ENCODE measurements at regions not wholly inside any gene's neighbourhood (a gene's known extent, or its start where the extent isn't known, plus 50 kb on each side); places are given as distances from the start of the nearest gene placed in this dataset.

DNA sequence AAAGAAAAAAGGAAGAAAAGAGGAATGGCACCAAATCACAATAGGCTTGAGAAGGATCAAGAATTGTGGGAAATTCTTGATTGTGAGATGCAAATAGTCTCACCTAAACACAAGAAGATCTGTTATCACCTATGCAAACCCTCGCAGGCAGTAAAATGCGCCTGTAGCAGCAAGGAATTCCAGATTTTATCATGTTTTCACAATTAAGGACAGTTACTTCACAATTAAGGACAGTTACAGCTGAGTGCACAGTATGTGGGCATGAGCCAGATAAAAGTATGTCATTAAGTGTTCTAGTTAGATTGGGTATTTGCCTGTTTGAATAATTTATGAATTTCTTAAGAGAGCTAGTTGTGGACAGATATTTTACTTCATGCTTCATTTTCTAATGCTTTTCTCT is 336.2 kb downstream of the CDC14C start:
- no peak for DNase-seq

DNA sequence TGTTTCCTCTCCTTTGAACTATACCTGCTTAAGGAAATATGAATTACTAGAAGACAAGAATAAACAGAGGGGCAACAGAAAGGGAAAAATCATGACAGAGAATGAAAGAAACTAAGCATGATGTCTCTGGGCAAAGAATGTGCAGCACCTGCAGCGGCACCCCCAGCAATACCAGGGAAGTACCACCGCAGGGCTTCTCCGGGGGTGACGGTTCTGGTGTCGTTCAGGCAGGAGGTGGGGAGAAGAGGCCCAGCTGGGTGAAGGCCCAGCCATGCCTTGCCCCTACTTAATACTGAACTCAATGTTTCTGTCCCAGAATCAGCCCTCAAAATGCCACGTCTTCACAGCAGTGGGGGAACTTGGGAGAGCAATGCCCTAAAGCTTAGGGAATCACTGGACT is 337.6 kb downstream of the CDC14C start:
- no peak for DNase-seq

- no peak for DNase-seq
Measured at GRCh38 chr7:49264530-49264929, 340.2 kb downstream of the CDC14C start.

- DNase-seq = no peak
Measured at GRCh38 chr7:49273897-49274296, 349.6 kb downstream of the CDC14C start.

GRCh38 chr7:49279891-49280290 is 355.5 kb downstream of the CDC14C start:
- no peak for DNase-seq

DNA sequence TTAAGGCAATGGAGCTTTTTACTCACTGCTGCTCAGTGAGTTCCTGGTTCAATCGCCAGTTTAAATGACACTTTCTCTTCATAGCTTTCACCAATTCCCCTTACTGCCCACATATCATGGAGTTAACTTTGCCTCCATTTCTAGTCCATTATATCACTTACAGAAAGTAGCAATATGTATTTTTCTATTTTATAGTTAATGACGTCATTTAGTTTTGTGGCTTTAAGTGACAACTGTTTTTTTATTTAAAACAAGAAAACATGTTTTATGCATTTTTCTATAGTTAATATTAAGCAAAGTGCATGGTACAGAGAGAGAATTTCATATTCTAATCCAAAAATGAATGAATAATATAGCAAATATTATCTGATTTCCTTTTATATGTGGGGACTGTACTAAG is 363.3 kb downstream of the CDC14C start:
- DNase-seq = no peak

GRCh38 chr7:49294611-49295010 is 370.3 kb downstream of the CDC14C start:
- no peak for DNase-seq

DNA sequence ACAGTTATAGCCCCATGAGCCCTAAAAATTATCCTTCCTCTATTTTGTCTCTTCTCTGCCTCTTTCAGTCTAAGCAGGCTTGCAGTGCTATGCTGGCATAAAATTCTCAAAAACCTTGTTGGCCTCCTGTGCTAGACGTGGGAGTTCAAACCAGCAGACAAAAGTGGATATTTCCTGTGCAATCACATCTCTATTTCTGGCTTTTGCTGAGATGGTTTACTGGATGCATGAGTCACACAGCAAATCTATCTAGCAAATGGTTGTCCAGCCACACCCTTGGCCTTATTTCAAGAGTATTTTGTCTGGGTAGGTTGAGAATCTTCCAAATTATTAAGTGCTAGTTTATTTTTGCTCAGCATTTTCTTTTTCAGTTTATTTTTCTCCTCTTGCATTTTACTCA is 370.8 kb downstream of the CDC14C start:
- DNase-seq = no peak

DNA sequence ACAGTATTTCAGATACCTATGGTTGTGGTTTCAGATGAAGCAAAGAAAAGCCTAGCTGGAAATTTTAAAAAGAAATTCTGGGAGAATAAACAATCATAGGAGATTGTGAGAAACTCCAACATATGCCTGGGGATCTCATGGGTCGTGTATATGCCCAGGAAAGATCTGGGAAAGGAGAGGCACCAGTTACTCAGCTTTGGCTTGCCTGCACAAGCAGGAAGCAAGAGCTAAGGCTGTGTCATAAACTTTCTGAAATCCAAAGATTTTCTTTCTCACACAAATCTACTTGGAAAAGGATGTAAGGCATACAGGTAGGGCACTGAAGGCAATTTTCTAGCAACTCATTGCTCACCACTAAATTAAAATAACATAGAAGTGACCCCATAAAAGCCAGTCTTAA is 373.6 kb downstream of the CDC14C start:
- DNase-seq = no peak

DNA sequence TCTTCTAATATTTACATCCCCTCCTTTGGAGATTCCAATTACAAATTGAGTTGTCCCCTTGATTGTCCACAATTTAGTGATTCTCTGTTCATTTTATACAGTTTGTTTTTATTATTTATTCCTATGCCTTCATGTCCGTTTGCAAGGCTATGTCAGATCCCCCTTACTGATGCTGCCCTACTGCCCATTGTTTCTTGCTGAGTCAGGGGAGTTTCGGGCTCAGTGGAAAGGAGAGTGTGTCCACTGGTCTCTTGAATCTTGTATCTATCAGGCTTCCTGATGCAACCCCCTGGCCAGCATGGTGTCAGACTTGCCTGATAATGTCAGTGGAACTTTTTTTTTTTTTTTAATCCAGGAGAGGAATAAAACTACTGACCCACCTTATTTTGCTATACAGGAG is 384.4 kb downstream of the CDC14C start:
- DNase-seq = no peak

- no peak for DNase-seq
Measured at GRCh38 chr7:49320083-49320482, 395.7 kb downstream of the CDC14C start.

DNA sequence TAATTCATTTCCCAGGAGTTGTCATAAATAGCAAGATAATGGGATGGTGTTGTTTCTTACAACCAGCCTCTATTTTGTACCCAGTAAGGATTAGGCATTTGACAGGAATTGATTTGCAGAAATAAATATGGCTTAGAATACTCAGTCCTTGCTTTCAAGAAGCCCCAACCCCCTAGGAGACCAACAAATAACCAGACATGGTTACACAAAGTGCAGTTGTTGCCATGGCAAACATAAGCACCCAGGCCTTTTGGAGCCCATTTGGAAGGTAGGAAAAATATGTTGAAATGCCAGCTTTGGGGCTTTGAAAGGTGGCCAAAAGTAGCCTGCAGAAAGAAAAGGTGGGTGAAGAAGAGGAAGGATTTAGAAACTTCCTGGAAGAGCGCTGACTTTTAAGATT is 397.5 kb downstream of the CDC14C start:
- no peak for DNase-seq

- DNase-seq = no peak
Measured at GRCh38 chr7:49322476-49322875, 398.1 kb downstream of the CDC14C start.

DNA sequence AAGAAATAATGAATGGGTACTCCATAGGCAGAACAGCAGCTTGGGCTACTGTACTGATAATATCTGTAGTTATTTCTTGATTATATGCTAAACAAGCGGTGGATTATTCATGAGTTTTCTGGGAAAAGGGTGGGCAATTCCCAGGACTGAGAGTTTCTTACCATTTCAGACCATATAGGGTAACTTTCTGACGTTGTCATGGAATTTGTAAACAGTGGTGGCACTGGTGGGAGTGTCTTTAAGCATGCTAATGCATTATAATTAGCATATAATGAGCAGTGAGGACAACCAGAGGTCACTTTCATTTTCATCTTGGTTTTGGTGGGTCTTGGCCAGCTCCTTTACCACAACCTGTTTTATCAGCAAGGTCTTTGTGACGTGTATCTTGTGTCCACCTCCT is 399.7 kb downstream of the CDC14C start:
- DNase-seq = no peak

DNA sequence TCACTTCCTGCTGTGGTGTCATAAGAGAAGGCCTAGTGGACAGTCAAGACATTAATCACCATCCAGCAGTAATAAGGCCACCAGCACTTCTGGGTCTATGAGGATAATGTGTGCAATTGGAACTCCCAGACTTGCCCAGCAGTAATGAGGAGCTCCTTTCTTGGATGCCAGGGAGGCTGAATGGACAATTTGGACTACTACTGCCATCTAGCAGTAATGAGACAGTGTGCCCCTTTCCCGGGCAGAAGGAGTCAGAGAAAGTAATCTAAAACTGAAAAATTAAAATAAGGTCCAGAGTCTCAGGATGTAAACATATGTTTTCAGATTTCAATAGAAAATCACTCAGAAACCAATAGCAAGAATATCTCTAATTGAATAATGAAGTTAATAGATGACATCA is 400.4 kb downstream of the CDC14C start:
- peak in 1 of 2 experiments; percentile 2 for DNase-seq

GRCh38 chr7:49325571-49325970 is 401.2 kb downstream of the CDC14C start:
- DNase-seq = no peak

GRCh38 chr7:49327155-49327554 is 402.8 kb downstream of the CDC14C start:
- DNase-seq = no peak

DNA sequence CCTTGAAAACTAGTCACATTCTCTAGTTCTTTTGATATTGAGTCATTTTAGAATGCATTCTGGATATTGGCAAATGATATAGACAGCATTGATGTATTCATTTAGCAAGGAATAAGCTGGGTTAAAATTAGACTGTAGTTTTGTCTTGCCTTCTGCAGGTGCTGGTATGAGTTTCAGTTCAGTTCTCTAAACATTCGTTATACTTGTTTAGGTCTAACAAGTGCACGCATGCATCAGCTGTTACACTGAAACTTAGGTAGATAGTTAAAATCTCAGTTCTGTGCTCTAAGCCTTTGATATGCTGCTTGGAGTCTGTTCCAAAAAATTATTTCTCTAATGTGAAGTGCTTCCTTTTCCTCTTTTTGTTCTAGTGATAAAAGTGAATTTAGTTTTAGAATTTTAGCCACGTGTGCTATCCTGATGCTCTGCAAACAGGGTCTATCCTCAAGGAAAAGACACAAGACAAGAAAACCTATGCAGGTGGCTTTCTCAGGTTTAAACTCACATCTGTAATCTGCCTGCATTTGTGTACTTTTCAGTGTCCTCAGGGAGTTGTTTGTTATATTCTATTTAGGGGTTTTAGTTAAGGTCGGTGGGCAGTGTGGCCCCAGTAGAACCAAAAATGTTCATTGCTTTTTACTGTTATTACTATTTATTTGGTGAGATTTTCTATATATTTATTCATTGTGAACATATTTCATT is 409.0 kb downstream of the CDC14C start:
- no peak for DNase-seq

DNA sequence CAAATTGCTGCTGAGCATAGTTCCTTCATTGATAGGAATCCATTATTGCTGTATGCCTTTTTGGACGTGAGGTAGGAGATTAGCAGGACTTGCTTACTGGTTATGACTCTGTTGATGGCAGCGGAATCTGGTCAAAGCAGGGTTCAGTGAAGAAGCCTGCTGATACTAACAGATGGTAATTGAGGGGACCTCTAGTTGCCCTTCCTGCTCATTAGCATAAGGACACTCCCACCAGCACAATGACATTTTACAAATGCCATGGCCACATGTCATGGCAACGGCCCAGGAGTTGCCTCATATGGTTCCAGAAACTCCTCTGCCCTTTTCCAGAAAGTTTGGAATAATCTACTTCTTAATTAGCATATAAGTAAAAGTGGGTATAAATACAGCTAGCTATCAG is 417.5 kb downstream of the CDC14C start:
- no peak for DNase-seq

- no peak for DNase-seq
Measured at GRCh38 chr7:49344556-49344955, 420.2 kb downstream of the CDC14C start.

DNA sequence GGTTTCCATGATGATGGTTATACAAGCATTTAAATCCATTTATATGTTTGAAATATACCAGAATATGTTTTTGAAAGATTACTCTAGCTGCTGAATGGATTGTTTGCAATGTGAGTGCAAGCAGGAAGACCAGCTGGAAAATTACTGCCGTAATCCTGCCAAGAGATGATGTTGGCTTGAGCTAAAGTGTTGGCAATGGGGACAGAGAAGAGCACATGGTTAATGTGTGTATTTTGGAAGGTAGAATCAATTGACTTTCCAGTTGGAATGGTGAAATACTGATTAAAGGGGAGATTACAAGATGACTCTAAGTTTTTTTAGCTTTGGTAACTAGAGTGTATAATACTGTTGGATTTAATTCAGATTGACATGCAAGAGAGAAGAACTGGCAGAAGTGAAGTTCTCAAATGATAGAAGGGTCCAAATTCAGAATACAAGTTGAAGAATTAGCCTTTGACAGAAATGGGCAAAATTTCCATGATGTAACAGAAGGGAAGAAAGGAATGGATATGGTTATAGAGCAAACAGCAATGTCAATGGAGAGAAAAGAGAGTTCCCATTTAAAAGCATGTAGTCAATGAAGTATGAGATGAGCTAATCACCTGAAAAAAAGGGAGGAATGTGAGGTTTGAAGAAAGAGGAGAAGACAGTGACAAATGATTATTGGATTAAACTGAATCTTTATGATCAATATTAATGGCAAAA is 422.0 kb downstream of the CDC14C start:
- DNase-seq = no peak

DNA sequence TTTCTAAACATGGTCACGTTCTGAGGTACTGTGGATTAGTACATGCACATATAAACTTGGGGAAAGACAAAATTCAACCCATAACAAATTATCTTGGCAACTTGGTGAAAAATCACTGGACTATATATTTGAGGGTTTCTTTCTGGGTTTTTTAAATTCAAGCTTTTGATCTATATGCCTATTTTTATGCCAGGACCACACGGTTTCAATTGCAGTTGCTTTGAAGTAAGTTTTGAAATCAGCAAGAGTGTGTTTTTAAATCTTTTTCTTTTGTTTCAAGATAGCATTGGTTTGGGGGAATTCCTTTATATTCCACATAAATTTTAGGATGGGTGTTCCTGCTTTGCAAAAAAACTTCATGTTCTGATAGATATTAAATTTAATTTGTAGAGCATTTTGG is 406.4 kb upstream of the VWC2 start:
- no peak for DNase-seq

GRCh38 chr7:49371771-49372170 is 401.7 kb upstream of the VWC2 start:
- DNase-seq = no peak

- no peak for DNase-seq
Measured at GRCh38 chr7:49376817-49377375, 396.5 kb upstream of the VWC2 start.

GRCh38 chr7:49386792-49387191 is 386.6 kb upstream of the VWC2 start:
- no peak for DNase-seq

Measured in NCI-H526 (cell line).